ENCODE measurements at regions not wholly inside any gene's neighbourhood (a gene's known extent, or its start where the extent isn't known, plus 50 kb on each side); places are given as distances from the start of the nearest gene placed in this dataset.

- TF ChIP-seq CTCF (IDR thresholded peaks at IDR 0.05 in 2 of 3, conservative IDR thresholded peaks at IDR 0.05 in 1 of 3; ENCODE audit: control insufficient read depth in 2 of 3, extremely low read depth in 1 of 3, insufficient read depth in 1 of 3, low read depth in 3 of 3, low read length in 3 of 3) (no peak), MAX (IDR thresholded peaks at IDR 0.05; ENCODE audit: low read depth, low read length) (no peak), ZNF274 (IDR thresholded peaks at IDR 0.05; ENCODE audit: insufficient read depth, insufficient read length) (no peak), REST (IDR thresholded peaks at IDR 0.05; ENCODE audit: low read depth, low read length) (no peak), TAF1 (IDR thresholded peaks at IDR 0.05; ENCODE audit: borderline replicate concordance, low read depth, low read length) (no peak), HDGF (IDR thresholded peaks at IDR 0.05) (no peak), NFYA (IDR thresholded peaks at IDR 0.05; ENCODE audit: borderline replicate concordance, low read depth, low read length) (no peak), PAX8 (IDR thresholded peaks at IDR 0.05) (no peak), BCLAF1 (IDR thresholded peaks at IDR 0.05) (no peak), NR2C2 (IDR thresholded peaks at IDR 0.05; ENCODE audit: borderline replicate concordance, control insufficient read depth, insufficient read length, low read depth) (no peak), CEBPZ (IDR thresholded peaks at IDR 0.05; ENCODE audit: low read depth, low read length) (no peak), POLR2AphosphoS2 (IDR thresholded peaks at IDR 0.05; ENCODE audit: low read depth, low read length) (no peak)
Measured at GRCh38 chrX:16268206-16268605, 100.9 kb downstream of the MAGEB17 start.

All from GM12878 (cell line).